ENCODE measurements at regions not wholly inside any gene's neighbourhood (a gene's known extent, or its start where the extent isn't known, plus 50 kb on each side); places are given as distances from the start of the nearest gene placed in this dataset.

GRCh38 chr20:48377940-48378339, 449.9 kb downstream of the PREX1 start (continued):
- TF ChIP-seq ZBTB46 (CRISPR knock-in tag; IDR thresholded peaks at IDR 0.05; ENCODE audit: borderline replicate concordance) (0 out of 2 replicates have a peak, but pooled peaks have one; percentile 58), NFE2L2 (IDR thresholded peaks at IDR 0.05; ENCODE audit: low read length) (no peak), NFKBIZ (CRISPR knock-in tag; IDR thresholded peaks at IDR 0.05) (no peak), ELF3 (CRISPR knock-in tag; IDR thresholded peaks at IDR 0.05) (no peak), POLR2AphosphoS5 (IDR thresholded peaks at IDR 0.05; ENCODE audit: low read depth, low read length) (no peak), ZNF792 (CRISPR knock-in tag; IDR thresholded peaks at IDR 0.05) (no peak), NPAS2 (CRISPR knock-in tag; IDR thresholded peaks at IDR 0.05; ENCODE audit: borderline replicate concordance) (no peak), SAP130 (CRISPR knock-in tag; IDR thresholded peaks at IDR 0.05; ENCODE audit: low read depth) (no peak), HNF4A (CRISPR knock-in tag; IDR thresholded peaks at IDR 0.05) (peak; percentile 57; the same call in 1 of the 2 replicates), SPEN (CRISPR knock-in tag; IDR thresholded peaks at IDR 0.05; ENCODE audit: low read depth) (no peak), ZNF607 (CRISPR knock-in tag; IDR thresholded peaks at IDR 0.05; ENCODE audit: borderline replicate concordance) (no peak), ZNF549 (CRISPR knock-in tag; IDR thresholded peaks at IDR 0.05) (no peak), ZNF331 (CRISPR knock-in tag; IDR thresholded peaks at IDR 0.05) (peak; percentile 42; the same call in 1 of the 2 replicates), BRCA1 (CRISPR knock-in tag; IDR thresholded peaks at IDR 0.05) (no peak), ZNF101 (CRISPR knock-in tag; IDR thresholded peaks at IDR 0.05; ENCODE audit: borderline replicate concordance, low read depth) (no peak), GPN1 (CRISPR knock-in tag; IDR thresholded peaks at IDR 0.05; ENCODE audit: borderline replicate concordance) (no peak), ZNF407 (CRISPR knock-in tag; IDR thresholded peaks at IDR 0.05; ENCODE audit: not compliant biosample characterization) (no peak), ZNF567 (CRISPR knock-in tag; IDR thresholded peaks at IDR 0.05; ENCODE audit: borderline replicate concordance) (no peak), CHD4 (IDR thresholded peaks at IDR 0.05; ENCODE audit: borderline replicate concordance, low read length) (no peak), ISX (CRISPR knock-in tag; conservative IDR thresholded peaks at IDR 0.05) (no peak), ZBTB38 (CRISPR knock-in tag; IDR thresholded peaks at IDR 0.05) (no peak), KLF16 (CRISPR knock-in tag; IDR thresholded peaks at IDR 0.05) (0 out of 4 replicates have a peak, but pooled peaks of 1 of the 2 experiments have one; percentile 35), NFIC (IDR thresholded peaks at IDR 0.05; ENCODE audit: low read length) (peak; percentile 81), CENPBD1 (CRISPR knock-in tag; IDR thresholded peaks at IDR 0.05; ENCODE audit: borderline replicate concordance, low read depth) (no peak)
